ENCODE measurements at regions not wholly inside any gene's neighbourhood (a gene's known extent, or its start where the extent isn't known, plus 50 kb on each side); places are given as distances from the start of the nearest gene placed in this dataset.

DNA sequence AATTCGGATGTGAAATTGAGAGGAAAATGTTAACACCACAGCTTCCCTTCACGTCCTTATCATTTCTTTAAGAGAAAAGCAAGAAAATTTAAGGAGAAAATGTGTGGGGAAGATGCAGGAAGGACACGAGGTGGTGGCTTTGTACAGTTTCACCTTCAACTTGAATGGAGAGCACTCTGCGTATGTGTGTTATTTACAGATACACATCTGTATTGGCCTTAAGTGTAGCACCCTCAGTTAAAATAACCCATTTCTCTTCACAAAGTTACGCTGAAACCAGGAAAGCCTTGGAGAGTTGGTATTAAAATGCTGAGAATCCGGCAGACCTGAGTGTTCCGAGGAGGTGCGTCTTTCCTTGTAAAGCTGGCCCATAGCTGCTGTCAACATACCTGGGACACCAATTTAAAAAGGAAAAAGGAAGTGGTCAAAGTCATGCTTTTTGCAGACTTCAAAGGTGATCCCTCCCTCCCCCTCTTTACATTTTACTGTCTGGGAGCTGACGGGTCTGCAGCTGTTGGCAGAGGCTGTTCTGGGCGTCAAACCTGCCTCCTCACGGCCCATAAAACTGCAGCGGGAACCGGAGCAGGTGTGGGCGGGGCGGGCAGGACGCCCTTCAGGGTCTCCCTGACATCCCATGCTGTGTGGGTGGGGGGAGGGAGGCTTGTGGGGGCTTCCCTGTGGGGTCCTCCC is 61.3 kb upstream of the TBXT start:
- Histone ChIP-seq H3K36me3 (ENCODE audit: control insufficient read depth in 2 of 4, insufficient read depth in 4 of 4, low read length in 3 of 4) (no peaks in the 10 kb centered on the region), H3K4ac (replicated peaks; ENCODE audit: insufficient read length, low read depth, low read length) (no peak overlapping the region), H2BK20ac (ENCODE audit: low read length) (no peak overlapping the region), H3K27ac (ENCODE audit: low read depth, low read length) (no peak overlapping the region), H4K91ac (replicated peaks; ENCODE audit: insufficient read length, low read length) (no peak overlapping the region), H4K20me1 (replicated peaks in 1 of 2; ENCODE audit: control insufficient read depth in 1 of 2, insufficient read depth in 2 of 2, low read length in 2 of 2) (no peaks in the 10 kb centered on the region), H2AK5ac (ENCODE audit: low read depth, low read length) (no peak overlapping the region), H3K9me3 (ENCODE audit: insufficient read depth in 2 of 2, low read depth in 1 of 2, low read length in 1 of 2) (no peaks in the 10 kb centered on the region), H3K9ac (replicated peaks in 1 of 4; ENCODE audit: extremely low read depth in 1 of 4, low read depth in 3 of 4, low read length in 3 of 4) (no peak overlapping the region), H3K79me1 (ENCODE audit: low read depth, low read length) (no peaks in the 10 kb centered on the region), H3K27me3 (replicated peaks in 1 of 4; ENCODE audit: control insufficient read depth in 3 of 4, extremely low read depth in 1 of 4, insufficient read depth in 3 of 4, low read length in 3 of 4) (peaks cover 0 to 3% (median 0%) of the 10 kb centered on the region in 4 experiments; a peak in 2 of 7 replicates), H4K8ac (ENCODE audit: extremely low read depth, insufficient read depth, low read length) (no peak overlapping the region), H3K4me2 (ENCODE audit: insufficient read depth in 1 of 2, low read depth in 2 of 2, low read length in 2 of 2) (no peak overlapping the region), H3K4me3 (ENCODE audit: extremely low read depth in 1 of 4, insufficient read depth in 2 of 4, low read depth in 3 of 4, low read length in 4 of 4) (no peak overlapping the region), H4K5ac (ENCODE audit: insufficient read length, low read depth, low read length) (no peak overlapping the region), H3K56ac (replicated peaks; ENCODE audit: insufficient read length, low read depth, low read length) (no peak overlapping the region), H2AFZ (ENCODE audit: low read length) (no peak overlapping the region), H3K4me1 (replicated peaks in 1 of 4; ENCODE audit: control insufficient read depth in 3 of 4, insufficient read depth in 4 of 4, low read length in 3 of 4) (no peaks in the 10 kb centered on the region), H2BK15ac (ENCODE audit: low read length) (no peak overlapping the region), H2BK12ac (ENCODE audit: low read depth, low read length) (no peak overlapping the region), H3K18ac (ENCODE audit: extremely low read depth, low read length) (no peak overlapping the region), H3K79me2 (ENCODE audit: control insufficient read depth in 1 of 2, insufficient read depth in 2 of 2, low read length in 2 of 2) (no peaks in the 10 kb centered on the region), H3K23me2 (ENCODE audit: low read depth, low read length) (no peaks in the 10 kb centered on the region), H3K23ac (ENCODE audit: insufficient read length) (no peak overlapping the region), H2BK120ac (replicated peaks; ENCODE audit: low read depth, low read length) (no peak overlapping the region), H3K14ac (ENCODE audit: insufficient read length) (no peak overlapping the region), H2BK5ac (ENCODE audit: low read depth, low read length) (no peak overlapping the region)
- FAIRE-seq (no peak), DNase-seq (ENCODE audit: low read depth in 1 of 2, low spot score in 2 of 2) (no peak)
- ChIA-PET CTCF (ENCODE audit: partially characterized antibody) (no interaction called here), POLR2A (ENCODE audit: partially characterized antibody) (no interaction called here)
- TF ChIP-seq NANOG (IDR thresholded peaks at IDR 0.05; ENCODE audit: insufficient read depth, low read depth, low read length, poor library complexity, severe bottlenecking) (no peak), CREB1 (IDR thresholded peaks at IDR 0.05) (no peak), EZH2 (IDR thresholded peaks at IDR 0.05; ENCODE audit: low read depth, low read length, severe bottlenecking) (no peak), SIX5 (IDR thresholded peaks at IDR 0.05; ENCODE audit: low read depth, low read length) (no peak), POU5F1 (IDR thresholded peaks at IDR 0.05; ENCODE audit: low read depth, low read length) (no peak), TAF1 (IDR thresholded peaks at IDR 0.05; ENCODE audit: low read depth, low read length) (no peak), RNF2 (IDR thresholded peaks at IDR 0.05; ENCODE audit: borderline replicate concordance, low read depth, low read length, missing control alignments, poor library complexity, severe bottlenecking) (no peak), SP1 (IDR thresholded peaks at IDR 0.05; ENCODE audit: low read depth, low read length) (no peak), CBX8 (IDR thresholded peaks at IDR 0.05; ENCODE audit: borderline replicate concordance, low read depth, low read length) (no peak), PHF8 (conservative IDR thresholded peaks at IDR 0.05; ENCODE audit: low read depth, low read length) (no peak), SIN3A (conservative IDR thresholded peaks at IDR 0.05 in 1 of 2, IDR thresholded peaks at IDR 0.05 in 1 of 2; ENCODE audit: low read depth in 1 of 2, low read length in 2 of 2) (no peak)
- WGBS, 2 experiments (ENCODE audit: extremely low coverage in 1 of 2, insufficient coverage in 1 of 2, insufficient read length in 1 of 2, insufficient replicate concordance in 2 of 2, low coverage in 1 of 2, low lambda C conversion rate in 2 of 2, missing lambda C conversion rate in 1 of 2) = 72% methylated on average over 15 of the region's 16 CpGs; no CpG with 5 or more reads in 1 of the 2 experiments
